Neural cell (in vitro differentiated cells): ENCODE measurements at regions not wholly inside any gene's neighbourhood (a gene's known extent, or its start where the extent isn't known, plus 50 kb on each side); places are given as distances from the start of the nearest gene placed in this dataset.

Source experiments
- H2AFZ ChIP-seq: fragments of 200-600, 300-800 bp; sonication (generic), shearing (Covaris generic); 2 replicates; pipeline ENCODE4 v1.6.0; 2014; ENCODE audit warnings: low read depth, mild to moderate bottlenecking, antibody characterized with exemption, low read length, moderate library complexity
- H3F3A ChIP-seq: fragments of 200-600 bp; shearing (Covaris generic); 2 replicates; pipeline ENCODE4 v1.6.1; 2016; ENCODE audit warnings: mild to moderate bottlenecking, moderate library complexity, mixed read lengths, antibody characterized with exemption, low read length; ENCODE audit not compliant: insufficient read depth, poor library complexity, severe bottlenecking
- H3K27ac ChIP-seq: fragments of 200-600, 300-800 bp; sonication (generic), shearing (Covaris generic); 2 replicates; pipeline ENCODE4 v1.5.1; 2014; ENCODE audit warnings: mild to moderate bottlenecking, low read length, moderate library complexity
- H3K27me3 ChIP-seq: fragments of 300-800, 200-600 bp; sonication (generic), shearing (Covaris generic); 2 replicates; pipeline ENCODE4 v1.6.0; 2014; ENCODE audit warnings: mild to moderate bottlenecking, low read depth, low read length, moderate library complexity; ENCODE audit not compliant: insufficient read depth
- H3K36me3 ChIP-seq: fragments of 300-800, 200-600 bp; sonication (generic), shearing (Covaris generic); 2 replicates; pipeline ENCODE4 v1.5.1; 2014; ENCODE audit warnings: mild to moderate bottlenecking, antibody characterized with exemption, low read length, moderate library complexity; ENCODE audit not compliant: insufficient read depth
- H3K4me2 ChIP-seq: fragments of 300-800, 200-600 bp; sonication (generic), shearing (Covaris generic); 2 replicates; pipeline ENCODE4 v1.6.0; 2014; ENCODE audit warnings: mild to moderate bottlenecking, low read length
- H3K4me3 ChIP-seq: fragments of 300-800, 200-600 bp; sonication (generic), shearing (Covaris generic); 2 replicates; pipeline ENCODE4 v1.5.1; 2014; ENCODE audit warnings: mild to moderate bottlenecking, low read length, moderate library complexity
- H3K79me2 ChIP-seq: fragments of 200-600 bp; shearing (Covaris generic); replicated peaks from 2 replicates; pipeline ENCODE4 v1.6.0; 2014; ENCODE audit warnings: mild to moderate bottlenecking, low read length, moderate library complexity; ENCODE audit not compliant: insufficient read depth
- H3K9ac ChIP-seq: fragments of 300-800, 200-600 bp; sonication (generic), shearing (Covaris generic); 2 replicates; pipeline ENCODE4 v1.6.1; 2016; ENCODE audit warnings: mild to moderate bottlenecking, low read length, mixed read lengths
- H3K9me2 ChIP-seq: fragments of 200-600 bp; shearing (Covaris generic); 2 replicates; pipeline ENCODE4 v1.6.1; 2016; ENCODE audit warnings: mild to moderate bottlenecking, low read length, mixed read lengths; ENCODE audit not compliant: insufficient read depth
- H3K9me3 ChIP-seq: fragments of 200-600, 300-800 bp; sonication (generic), shearing (Covaris generic); 2 replicates; pipeline ENCODE4 v1.6.1; 2016; ENCODE audit warnings: mild to moderate bottlenecking, mixed run types, low read length, moderate library complexity, mixed read lengths
- H4K20me1 ChIP-seq: fragments of 200-600 bp; shearing (Covaris generic); 2 replicates; pipeline ENCODE4 v1.6.1; 2016; ENCODE audit warnings: mild to moderate bottlenecking, mixed run types; ENCODE audit not compliant: insufficient read depth
- CTCF ChIP-seq: fragments of 450-650 bp; IDR thresholded peaks from 2 replicates; pipeline ENCODE4 v1.5.1; 2014; ENCODE audit warnings: antibody characterized with exemption, mild to moderate bottlenecking, moderate library complexity; ENCODE audit not compliant: poor library complexity, severe bottlenecking
- EP300 ChIP-seq: fragments of 450-650 bp; conservative IDR thresholded peaks from 2 replicates; pipeline ENCODE4 v1.6.1; 2014; ENCODE audit warnings: antibody characterized with exemption, mild to moderate bottlenecking, moderate library complexity; ENCODE audit not compliant: poor library complexity, severe bottlenecking
- EZH2 ChIP-seq: fragments of 200-600, 300-800 bp; shearing (Covaris generic), sonication (generic); IDR thresholded peaks from 2 replicates; pipeline ENCODE4 v1.6.1; 2014; ENCODE audit warnings: antibody characterized with exemption, low read length, borderline replicate concordance, mild to moderate bottlenecking; ENCODE audit not compliant: insufficient read depth, poor library complexity, severe bottlenecking
- MXI1 ChIP-seq: fragments of 450-650 bp; conservative IDR thresholded peaks from 2 replicates; pipeline ENCODE4 v1.6.1; 2014; ENCODE audit warnings: antibody characterized with exemption, mild to moderate bottlenecking; ENCODE audit not compliant: poor library complexity, severe bottlenecking
- POLR2AphosphoS5 ChIP-seq: IDR thresholded peaks from 2 replicates; pipeline ENCODE4 v1.6.1; 2012
- RAD21 ChIP-seq: fragments of 450-650 bp; conservative IDR thresholded peaks from 2 replicates; pipeline ENCODE4 v1.6.1; 2014; ENCODE audit warnings: antibody characterized with exemption, mild to moderate bottlenecking, moderate library complexity
- REST ChIP-seq: IDR thresholded peaks from 2 replicates; pipeline ENCODE4 v1.6.1; 2012; ENCODE audit warnings: borderline replicate concordance
- SMC3 ChIP-seq: fragments of 450-650 bp; conservative IDR thresholded peaks from 2 replicates; pipeline ENCODE4 v1.6.1; 2014; ENCODE audit warnings: antibody characterized with exemption, mild to moderate bottlenecking, moderate library complexity; ENCODE audit not compliant: poor library complexity
- TAF1 ChIP-seq: IDR thresholded peaks from 2 replicates; pipeline ENCODE4 v1.6.1; 2012; ENCODE audit warnings: low read depth

DNA sequence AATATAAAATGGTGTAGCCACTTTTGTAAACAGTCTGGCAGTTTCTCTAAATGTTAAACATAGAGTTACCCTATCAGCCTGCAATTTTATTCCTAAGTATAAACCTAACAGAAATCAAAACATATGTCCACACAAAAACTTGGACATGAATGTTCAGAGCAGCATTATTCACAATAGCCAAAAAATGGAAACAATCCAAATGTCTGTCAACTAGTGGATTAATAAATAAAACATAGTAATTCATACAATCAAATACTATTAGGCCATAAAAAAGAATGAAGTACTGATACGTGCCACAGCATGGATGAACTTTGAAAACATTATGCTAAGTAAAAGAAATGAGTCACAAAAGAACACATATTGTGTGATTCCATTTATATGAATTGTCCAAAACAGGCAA lies 196.5 kb downstream of the NUAK1 start:
- Histone ChIP-seq H4K20me1 (no peaks in the 10 kb centered on the region), H3K4me3 (no peak overlapping the region), H3K9me3 (no peaks in the 10 kb centered on the region), H3K27ac (no peak overlapping the region), H3K79me2 (no peaks in the 10 kb centered on the region), H3F3A (no peaks in the 10 kb centered on the region), H2AFZ (no peak overlapping the region), H3K9me2 (no peaks in the 10 kb centered on the region), H3K4me2 (no peak overlapping the region), H3K27me3 (no peaks in the 10 kb centered on the region), H3K9ac (no peak overlapping the region), H3K36me3 (no peaks in the 10 kb centered on the region)
- TF ChIP-seq REST (no peak), RAD21 (no peak), TAF1 (no peak), EZH2 (no peak), EP300 (no peak), SMC3 (no peak), CTCF (no peak), MXI1 (no peak), POLR2AphosphoS5 (no peak)

DNA sequence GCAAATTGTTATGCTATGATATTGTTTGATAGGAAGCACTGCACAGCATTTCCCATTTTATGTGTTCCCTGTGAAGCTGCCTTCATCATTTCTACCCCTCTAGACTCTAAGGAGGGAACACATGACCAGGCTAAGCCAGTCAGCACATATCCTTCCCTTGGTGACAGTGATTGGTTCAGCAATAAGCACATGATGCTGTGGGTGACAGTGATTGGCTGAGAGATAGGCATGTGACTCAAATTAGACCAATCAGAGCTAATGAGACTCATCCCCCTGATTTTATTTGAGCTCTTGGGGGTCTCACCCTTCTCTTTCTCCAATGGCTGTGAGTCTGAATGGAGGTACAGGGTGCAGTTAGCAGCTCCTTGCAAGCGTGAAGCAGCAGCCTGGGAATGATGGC lies 195.2 kb downstream of the NUAK1 start:
- no peaks in the 10 kb centered on the region for H3F3A ChIP-seq
- no peak overlapping the region for H3K9ac ChIP-seq
- H3K27me3 ChIP-seq, result no peaks in the 10 kb centered on the region
- no peaks in the 10 kb centered on the region for H4K20me1 ChIP-seq
- no peaks in the 10 kb centered on the region for H3K79me2 ChIP-seq
- TF ChIP-seq SMC3, result no peak
- no peak for TF ChIP-seq MXI1
- no peak for TF ChIP-seq TAF1
- no peak for TF ChIP-seq EZH2
- TF ChIP-seq EP300, result no peak
- no peak for TF ChIP-seq RAD21
- no peak for TF ChIP-seq CTCF
- TF ChIP-seq POLR2AphosphoS5, result no peak
- TF ChIP-seq REST, result no peak
- no peak overlapping the region for H3K4me3 ChIP-seq
- no peak overlapping the region for H3K4me2 ChIP-seq
- H3K9me2 ChIP-seq, result no peaks in the 10 kb centered on the region
- no peak overlapping the region for H2AFZ ChIP-seq
- H3K9me3 ChIP-seq, result no peaks in the 10 kb centered on the region
- no peaks in the 10 kb centered on the region for H3K36me3 ChIP-seq
- no peak overlapping the region for H3K27ac ChIP-seq
